22Rv1 (cell line): ENCODE measurements at regions not wholly inside any gene's neighbourhood (a gene's known extent, or its start where the extent isn't known, plus 50 kb on each side); places are given as distances from the start of the nearest gene placed in this dataset.

Source experiments
- H3K27ac ChIP-seq: fragments of 450-650 bp; 2 replicates; pipeline ENCODE4 v1.5.1; 2017
- CTCF ChIP-seq: fragments of 450-650 bp; IDR thresholded peaks from 2 replicates; pipeline ENCODE4 v1.5.1; 2017; ENCODE audit warnings: mild to moderate bottlenecking
- ZFX ChIP-seq: fragments of 450-650 bp; IDR thresholded peaks from 2 replicates; pipeline ENCODE4 v1.6.1; 2017; ENCODE audit warnings: antibody characterized with exemption, borderline replicate concordance

- no peak for TF ChIP-seq ZFX
- no peak for TF ChIP-seq CTCF
- H3K27ac ChIP-seq: no peak overlapping the region
These were observed 141.6 kb upstream of the RIOK3 start for GRCh38 chr18:23311351-23312121.

- no peak overlapping the region for H3K27ac ChIP-seq
- TF ChIP-seq ZFX (no peak), CTCF (no peak)
These were observed 139.7 kb upstream of the RIOK3 start for GRCh38 chr18:23313379-23313778.

DNA sequence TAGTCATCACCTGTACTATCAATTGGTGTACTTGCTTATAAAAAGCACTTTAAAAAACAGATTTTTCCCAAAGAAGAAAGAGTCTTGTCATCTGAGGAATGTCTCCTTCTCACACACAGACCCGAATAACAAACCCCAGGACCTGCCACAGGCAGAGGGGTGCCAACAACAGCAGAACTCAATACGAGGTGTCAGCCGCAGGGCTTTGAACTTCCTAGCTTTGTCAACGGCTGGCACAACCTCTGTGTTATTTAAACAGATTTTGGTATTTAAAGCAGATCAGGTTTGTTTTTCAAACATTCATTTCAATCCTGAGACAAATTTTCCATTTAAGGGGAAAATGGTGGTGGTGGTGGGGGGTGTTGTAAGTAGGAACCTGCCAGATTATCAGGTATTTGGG lies 138.4 kb upstream of the RIOK3 start:
- H3K27ac ChIP-seq: no peak overlapping the region
- no peak for TF ChIP-seq CTCF
- no peak for TF ChIP-seq ZFX

GRCh38 chr18:23316316-23316715 lies 136.8 kb upstream of the RIOK3 start:
- TF ChIP-seq ZFX (no peak), CTCF (no peak)
- no peak overlapping the region for H3K27ac ChIP-seq

- TF ChIP-seq ZFX (no peak), CTCF (no peak)
- no peak overlapping the region for H3K27ac ChIP-seq
These were observed 136.1 kb upstream of the RIOK3 start for GRCh38 chr18:23316988-23317387.

DNA sequence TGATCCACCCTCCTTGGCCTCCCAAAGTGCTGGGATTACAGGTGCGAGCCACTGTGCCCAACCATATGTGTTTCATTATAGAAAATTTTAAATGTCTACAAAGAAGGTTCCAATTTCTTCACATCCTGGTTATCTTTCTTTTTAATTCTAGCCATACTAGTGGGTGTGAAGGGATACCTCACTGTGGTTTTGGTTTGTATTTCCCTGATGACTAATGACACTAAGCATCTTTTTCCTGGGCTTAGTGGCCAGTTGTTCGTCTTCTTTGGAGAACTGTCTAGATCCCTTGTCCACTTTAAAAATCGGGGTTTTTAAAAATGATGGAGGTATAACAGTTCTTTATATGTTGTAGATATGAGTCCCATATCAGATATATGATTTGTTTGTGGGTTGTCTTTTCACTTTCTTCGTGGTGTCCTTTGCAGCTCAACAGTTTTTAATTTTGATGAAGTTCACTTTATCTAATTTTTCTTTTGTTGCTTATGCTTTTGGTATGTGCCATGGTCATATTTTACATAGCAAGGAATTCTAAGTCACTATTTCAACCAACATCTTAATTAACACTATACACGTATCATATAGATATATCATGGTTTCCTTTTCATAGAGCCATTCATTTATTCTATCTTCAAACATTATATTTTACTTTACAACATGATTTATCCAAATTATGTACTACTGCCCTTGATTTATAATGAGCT lies 135.0 kb upstream of the RIOK3 start:
- H3K27ac ChIP-seq: no peak overlapping the region
- TF ChIP-seq CTCF (no peak), ZFX (no peak)

DNA sequence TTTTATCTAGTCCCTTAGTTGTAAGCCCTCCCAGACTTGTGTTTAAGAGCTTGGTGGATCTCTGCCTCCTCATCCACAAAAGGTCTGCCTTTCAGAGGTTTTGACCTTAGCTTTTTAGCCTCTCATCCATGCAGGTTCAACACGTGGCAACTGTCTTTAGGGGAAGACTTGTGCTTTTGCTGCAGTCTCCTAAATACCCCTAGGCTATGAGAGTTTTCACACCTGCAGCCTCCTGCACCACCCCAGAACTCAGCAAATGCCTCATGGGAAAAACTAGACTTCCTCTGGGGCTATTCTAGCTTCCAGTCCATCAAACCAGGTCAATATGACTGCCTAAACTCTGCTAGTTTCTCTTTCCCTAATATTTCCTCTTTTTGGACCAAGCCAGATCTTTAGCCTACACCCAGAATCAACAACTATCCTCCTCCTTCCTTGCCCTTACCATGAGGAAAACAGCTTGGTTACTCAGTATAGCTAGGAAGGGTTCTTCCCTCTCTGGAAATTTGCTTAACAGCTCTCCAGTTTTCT lies 132.3 kb upstream of the RIOK3 start:
- H3K27ac ChIP-seq: no peak overlapping the region
- TF ChIP-seq ZFX: no peak
- TF ChIP-seq CTCF: no peak
